Neural cell (in vitro differentiated cells): ENCODE measurements at regions not wholly inside any gene's neighbourhood (a gene's known extent, or its start where the extent isn't known, plus 50 kb on each side); places are given as distances from the start of the nearest gene placed in this dataset.

Experiments used
- CTCF ChIP-seq: fragments of 450-650 bp; IDR thresholded peaks from 2 replicates; pipeline ENCODE4 v1.5.1; 2014; ENCODE audit warnings: antibody characterized with exemption, mild to moderate bottlenecking, moderate library complexity; ENCODE audit not compliant: poor library complexity, severe bottlenecking
- POLR2AphosphoS5 ChIP-seq: IDR thresholded peaks from 2 replicates; pipeline ENCODE4 v1.6.1; 2012
- TF ChIP-seq, protein P1 (sequence below): IDR thresholded peaks from 2 replicates; pipeline ENCODE4 v1.6.1; 2012; ENCODE audit warnings: borderline replicate concordance

DNA sequence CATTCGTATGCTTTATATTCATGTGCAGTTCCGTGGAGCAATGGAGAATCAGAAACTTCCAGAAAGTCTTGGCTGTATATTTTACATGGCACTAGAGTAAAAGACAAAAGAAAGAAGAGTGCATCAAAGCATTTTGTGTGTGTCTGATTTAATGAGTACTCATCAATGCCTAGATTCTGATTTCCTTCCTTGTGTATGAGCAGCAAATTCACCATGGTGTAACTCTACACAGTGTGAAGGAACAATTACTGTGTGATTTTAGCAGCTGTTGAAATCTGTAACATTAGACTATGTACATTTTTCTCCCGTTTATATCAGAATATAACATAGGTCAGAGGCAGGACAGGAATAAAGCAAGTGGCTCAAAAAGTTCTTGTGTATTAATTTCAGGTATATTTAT, 102.0 kb upstream of the TSC22D2 start:
- TF ChIP-seq CTCF (no peak), POLR2AphosphoS5 (no peak)
- TF ChIP-seq, protein P1, sequence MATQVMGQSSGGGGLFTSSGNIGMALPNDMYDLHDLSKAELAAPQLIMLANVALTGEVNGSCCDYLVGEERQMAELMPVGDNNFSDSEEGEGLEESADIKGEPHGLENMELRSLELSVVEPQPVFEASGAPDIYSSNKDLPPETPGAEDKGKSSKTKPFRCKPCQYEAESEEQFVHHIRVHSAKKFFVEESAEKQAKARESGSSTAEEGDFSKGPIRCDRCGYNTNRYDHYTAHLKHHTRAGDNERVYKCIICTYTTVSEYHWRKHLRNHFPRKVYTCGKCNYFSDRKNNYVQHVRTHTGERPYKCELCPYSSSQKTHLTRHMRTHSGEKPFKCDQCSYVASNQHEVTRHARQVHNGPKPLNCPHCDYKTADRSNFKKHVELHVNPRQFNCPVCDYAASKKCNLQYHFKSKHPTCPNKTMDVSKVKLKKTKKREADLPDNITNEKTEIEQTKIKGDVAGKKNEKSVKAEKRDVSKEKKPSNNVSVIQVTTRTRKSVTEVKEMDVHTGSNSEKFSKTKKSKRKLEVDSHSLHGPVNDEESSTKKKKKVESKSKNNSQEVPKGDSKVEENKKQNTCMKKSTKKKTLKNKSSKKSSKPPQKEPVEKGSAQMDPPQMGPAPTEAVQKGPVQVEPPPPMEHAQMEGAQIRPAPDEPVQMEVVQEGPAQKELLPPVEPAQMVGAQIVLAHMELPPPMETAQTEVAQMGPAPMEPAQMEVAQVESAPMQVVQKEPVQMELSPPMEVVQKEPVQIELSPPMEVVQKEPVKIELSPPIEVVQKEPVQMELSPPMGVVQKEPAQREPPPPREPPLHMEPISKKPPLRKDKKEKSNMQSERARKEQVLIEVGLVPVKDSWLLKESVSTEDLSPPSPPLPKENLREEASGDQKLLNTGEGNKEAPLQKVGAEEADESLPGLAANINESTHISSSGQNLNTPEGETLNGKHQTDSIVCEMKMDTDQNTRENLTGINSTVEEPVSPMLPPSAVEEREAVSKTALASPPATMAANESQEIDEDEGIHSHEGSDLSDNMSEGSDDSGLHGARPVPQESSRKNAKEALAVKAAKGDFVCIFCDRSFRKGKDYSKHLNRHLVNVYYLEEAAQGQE: no peak
